GM23338 (cell line): ENCODE measurements at regions not wholly inside any gene's neighbourhood (a gene's known extent, or its start where the extent isn't known, plus 50 kb on each side); places are given as distances from the start of the nearest gene placed in this dataset.

ENCODE experiments used
- CREB1 ChIP-seq: fragments of 250-450 bp; sonication (Bioruptor Pico); IDR thresholded peaks from 2 replicates; pipeline ENCODE4 v1.5.0; 2020; ENCODE audit warnings: low read depth, mild to moderate bottlenecking, moderate library complexity
- CTCF ChIP-seq, 2 experiments: fragments of 200-600 bp in 1 of 2; sonication (generic) in 1 of 2; conservative IDR thresholded peaks; 2 replicates each; pipeline versions ENCODE4 v1.5.1 to v1.6.1; 2016 to 2017; ENCODE audit warnings: antibody characterized with exemption in 2 of 2, low read depth in 2 of 2, mild to moderate bottlenecking in 2 of 2, moderate library complexity in 1 of 2
- ETS1 ChIP-seq: IDR thresholded peaks from 2 replicates; pipeline ENCODE4 v1.6.1; 2016; ENCODE audit warnings: antibody characterized with exemption
- EZH2 ChIP-seq: fragments of 200-600 bp; sonication (generic); IDR thresholded peaks from one replicate; pipeline ENCODE4 v1.8.0; 2017; ENCODE audit warnings: antibody characterized with exemption, mild to moderate bottlenecking, low read depth; ENCODE audit not compliant: unreplicated experiment
- EZH2phosphoT487 ChIP-seq: fragments of 200-600 bp; sonication (generic); IDR thresholded peaks from one replicate; pipeline ENCODE4 v1.8.1; 2018; ENCODE audit warnings: antibody characterized with exemption; ENCODE audit not compliant: unreplicated experiment
- JUNB ChIP-seq: IDR thresholded peaks from one replicate; pipeline ENCODE4 v1.6.1; 2016; ENCODE audit warnings: antibody characterized with exemption; ENCODE audit not compliant: unreplicated experiment
- NANOG ChIP-seq: IDR thresholded peaks from 2 replicates; pipeline ENCODE4 v1.6.1; 2016; ENCODE audit warnings: antibody characterized with exemption, borderline replicate concordance
- POLR2AphosphoS5 ChIP-seq: IDR thresholded peaks from 2 replicates; pipeline ENCODE4 v1.6.1; 2016; ENCODE audit warnings: antibody characterized with exemption, low read depth
- REST ChIP-seq: IDR thresholded peaks from one replicate; pipeline ENCODE4 v1.6.1; 2018; ENCODE audit warnings: antibody characterized with exemption; ENCODE audit not compliant: unreplicated experiment
- ZNF114 ChIP-seq: fragments of 250-450 bp; sonication (Bioruptor Pico); IDR thresholded peaks from 2 replicates; pipeline ENCODE4 v1.5.0; 2020; ENCODE audit warnings: mild to moderate bottlenecking, moderate library complexity

GRCh38 chr1:80047791-80048190 is 1041.3 kb upstream of the ADGRL4 start:
- TF ChIP-seq CTCF (conservative IDR thresholded peaks at IDR 0.05; ENCODE audit: low read depth in 2 of 2) = no peak
- no peak for TF ChIP-seq EZH2
- TF ChIP-seq POLR2AphosphoS5 = no peak
- TF ChIP-seq REST = no peak
- TF ChIP-seq JUNB = no peak
- no peak for TF ChIP-seq ETS1
- no peak for TF ChIP-seq CREB1 (CRISPR knock-in tag)
- TF ChIP-seq EZH2phosphoT487 = no peak
- no peak for TF ChIP-seq NANOG
- no peak for TF ChIP-seq ZNF114 (CRISPR knock-in tag)
